GM18873 (cell line): ENCODE measurements at regions not wholly inside any gene's neighbourhood (a gene's known extent, or its start where the extent isn't known, plus 50 kb on each side); places are given as distances from the start of the nearest gene placed in this dataset.

Source experiments
- ATAC-seq: cut with Tn5 transposase; IDR thresholded peaks from one replicate; pipeline ENCODE4 v1.9.1; 2021; ENCODE audit warnings: mild to moderate bottlenecking, moderate library complexity, moderate number of reproducible peaks; ENCODE audit not compliant: unreplicated experiment, low FRiP score

GRCh38 chr3:24829629-24830229 is 335.1 kb upstream of the THRB start:
- no peak for ATAC-seq

- no peak for ATAC-seq
Observed at GRCh38 chr3:24830230-24831152, 335.8 kb upstream of the THRB start.

GRCh38 chr3:24831221-24831620 is 336.6 kb upstream of the THRB start:
- ATAC-seq = no peak

GRCh38 chr3:24832891-24833290 is 338.2 kb upstream of the THRB start:
- no peak for ATAC-seq

GRCh38 chr3:24834442-24834841 is 339.8 kb upstream of the THRB start:
- no peak for ATAC-seq

GRCh38 chr3:24835510-24835909 is 340.9 kb upstream of the THRB start:
- ATAC-seq = no peak

GRCh38 chr3:24837601-24838000 is 343.0 kb upstream of the THRB start:
- ATAC-seq = no peak

- ATAC-seq = no peak
Observed at GRCh38 chr3:24838533-24838932, 343.9 kb upstream of the THRB start.

GRCh38 chr3:24843955-24844354 is 349.3 kb upstream of the THRB start:
- no peak for ATAC-seq

- no peak for ATAC-seq
Observed at GRCh38 chr3:24845524-24846155, 351.0 kb upstream of the THRB start.

GRCh38 chr3:24846286-24846860 is 351.7 kb upstream of the THRB start:
- no peak for ATAC-seq

GRCh38 chr3:24850245-24850644 is 355.6 kb upstream of the THRB start:
- no peak for ATAC-seq

- ATAC-seq = no peak
Observed at GRCh38 chr3:24853685-24854490, 359.2 kb upstream of the THRB start.

- ATAC-seq = no peak
Observed at GRCh38 chr3:24854748-24855147, 360.1 kb upstream of the THRB start.

- ATAC-seq = no peak
Observed at GRCh38 chr3:24857945-24858344, 363.3 kb upstream of the THRB start.

GRCh38 chr3:24863215-24863614 is 368.6 kb upstream of the THRB start:
- ATAC-seq = no peak

GRCh38 chr3:24867783-24868182 is 373.1 kb upstream of the THRB start:
- ATAC-seq = no peak

- no peak for ATAC-seq
Observed at GRCh38 chr3:24881239-24881638, 386.6 kb upstream of the THRB start.

- no peak for ATAC-seq
Observed at GRCh38 chr3:24886501-24886900, 391.9 kb upstream of the THRB start.

- no peak for ATAC-seq
Observed at GRCh38 chr3:24890012-24890411, 395.4 kb upstream of the THRB start.
